Panc1 (cell line): ENCODE measurements at regions not wholly inside any gene's neighbourhood (a gene's known extent, or its start where the extent isn't known, plus 50 kb on each side); places are given as distances from the start of the nearest gene placed in this dataset.

ENCODE experiments used
- ATAC-seq: fragments of 200-7000 bp; cut with Tn5 transposase; 2 replicates; pipeline ENCODE4 v1.9.1; 2020; ENCODE audit warnings: mild to moderate bottlenecking, moderate library complexity
- BruUV-seq: library from RNA; stranded (reverse); fragments of 400-500 nt; replicated peaks from 2 replicates; lab custom pipeline; 2021; lab: Mats Ljungman, UMichigan
- CTCF ChIA-PET: fragments of 300-600 bp; sonication (Branson Sonifier 250); formaldehyde crosslinking; loops from one replicate; lab custom pipeline; 2022; ENCODE audit warnings: antibody characterized with exemption; lab: Charles Lee
- POLR2A ChIA-PET: fragments of 300-600 bp; sonication (Branson Sonifier 250); formaldehyde crosslinking; loops from one replicate; lab custom pipeline; 2022; ENCODE audit warnings: antibody characterized with exemption; lab: Charles Lee
- DNase-seq: peaks from one replicate; pipeline ENCODE4 v3.0.0-alpha.2; 2010; ENCODE audit warnings: low read depth, low spot score
- H3K27ac ChIP-seq: 2 replicates; pipeline ENCODE4 v1.5.1; 2011; ENCODE audit warnings: mild to moderate bottlenecking, low read length, inconsistent platforms
- H3K27me3 ChIP-seq: fragments of 200-500 bp; sonication (Bioruptor generic); 2 replicates; pipeline ENCODE4 v1.6.0; 2014; ENCODE audit warnings: low read length, inconsistent platforms; ENCODE audit not compliant: control insufficient read depth, insufficient read depth
- H3K36me3 ChIP-seq: fragments of 200-500 bp; sonication (Bioruptor generic); 2 replicates; pipeline ENCODE4 v1.5.1; 2014; ENCODE audit warnings: inconsistent platforms, mild to moderate bottlenecking, low read length, moderate library complexity; ENCODE audit not compliant: control insufficient read depth, insufficient read depth
- H3K4me1 ChIP-seq: 2 replicates; pipeline ENCODE4 v1.5.1; 2011; ENCODE audit warnings: inconsistent platforms, mild to moderate bottlenecking, low read length, moderate library complexity; ENCODE audit not compliant: control insufficient read depth, insufficient read depth
- H3K4me3 ChIP-seq, 2 experiments: 2 replicates each; pipeline ENCODE4 v1.5.1; 2011 to 2012; ENCODE audit warnings: low read depth in 2 of 2, low read length in 2 of 2, mild to moderate bottlenecking in 2 of 2, inconsistent platforms in 1 of 2, moderate library complexity in 1 of 2
- H3K9me3 ChIP-seq: fragments of 200-500 bp; sonication (Bioruptor generic); 2 replicates; pipeline ENCODE4 v1.5.1; 2014; ENCODE audit warnings: low read depth, mild to moderate bottlenecking, inconsistent platforms, low read length, moderate library complexity; ENCODE audit not compliant: control insufficient read depth, insufficient read depth
- POLR2AphosphoS5 ChIP-seq: IDR thresholded peaks from 2 replicates; pipeline ENCODE4 v1.6.1; 2012; ENCODE audit warnings: mild to moderate bottlenecking, low read depth, low read length, moderate library complexity
- SIN3A ChIP-seq: IDR thresholded peaks from 2 replicates; pipeline ENCODE4 v1.6.1; 2012; ENCODE audit warnings: low read depth, mild to moderate bottlenecking, low read length, moderate library complexity, borderline replicate concordance; ENCODE audit not compliant: insufficient read depth
- TCF7L2 ChIP-seq: IDR thresholded peaks from 2 replicates; pipeline ENCODE4 v1.6.1; 2011; ENCODE audit warnings: mild to moderate bottlenecking, low read depth, low read length, inconsistent platforms
- in situ Hi-C: cut with HindIII; loops from 2 replicates; pipeline ENCODE4 v1.10.0; 2016; ENCODE audit warnings: low sequenced_read_pairs, low pct_unique_long_range_greater_than_20kb
- intact Hi-C: fragments of 100-400 bp; cut with micrococcal nuclease; formaldehyde crosslinking; loops from one replicate; pipeline ENCODE4 v1.10.0; 2022; ENCODE audit not compliant: unreplicated experiment
- TF ChIP-seq, protein P1 (sequence below): fragments of 450-650 bp; IDR thresholded peaks from 2 replicates; pipeline ENCODE4 v1.5.1; 2017; ENCODE audit warnings: mild to moderate bottlenecking
- TF ChIP-seq, protein P2 (sequence below), 2 experiments: IDR thresholded peaks; 2 replicates each; pipeline ENCODE4 v1.6.1; 2011 to 2012; ENCODE audit warnings: low read depth in 2 of 2, control low read depth in 1 of 2, low read length in 1 of 2, mild to moderate bottlenecking in 1 of 2, moderate library complexity in 1 of 2; ENCODE audit not compliant: insufficient read depth in 1 of 2

DNA sequence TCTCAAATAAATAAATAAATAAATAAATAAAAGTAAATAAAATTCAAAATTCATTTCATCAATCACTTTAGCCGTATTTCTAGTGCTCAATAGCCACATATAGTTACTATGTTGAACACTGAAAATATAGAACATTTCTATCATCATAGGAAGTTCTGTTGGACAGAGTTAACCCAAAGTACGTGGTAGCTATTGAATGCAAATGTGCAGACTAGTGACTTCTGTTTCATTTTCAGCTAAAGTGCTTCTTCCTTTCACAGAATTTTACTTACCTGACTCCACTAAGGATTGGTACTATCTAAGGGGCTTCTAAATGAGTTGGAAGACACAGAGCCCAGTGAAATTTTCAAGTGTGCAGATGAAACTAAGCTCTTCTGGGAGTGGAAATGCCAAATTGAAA is 1208.3 kb downstream of the MAT2B start:
- Histone ChIP-seq H3K27ac (no peak overlapping the region), H3K4me3 (no peak overlapping the region), H3K9me3 (no peaks in the 10 kb centered on the region), H3K36me3 (no peaks in the 10 kb centered on the region), H3K27me3 (no peaks in the 10 kb centered on the region), H3K4me1 (no peaks in the 10 kb centered on the region)
- ChIA-PET POLR2A (no interaction called here), CTCF (no interaction called here)
- TF ChIP-seq TCF7L2 = no peak
- no peak for TF ChIP-seq POLR2AphosphoS5
- TF ChIP-seq, protein P1, sequence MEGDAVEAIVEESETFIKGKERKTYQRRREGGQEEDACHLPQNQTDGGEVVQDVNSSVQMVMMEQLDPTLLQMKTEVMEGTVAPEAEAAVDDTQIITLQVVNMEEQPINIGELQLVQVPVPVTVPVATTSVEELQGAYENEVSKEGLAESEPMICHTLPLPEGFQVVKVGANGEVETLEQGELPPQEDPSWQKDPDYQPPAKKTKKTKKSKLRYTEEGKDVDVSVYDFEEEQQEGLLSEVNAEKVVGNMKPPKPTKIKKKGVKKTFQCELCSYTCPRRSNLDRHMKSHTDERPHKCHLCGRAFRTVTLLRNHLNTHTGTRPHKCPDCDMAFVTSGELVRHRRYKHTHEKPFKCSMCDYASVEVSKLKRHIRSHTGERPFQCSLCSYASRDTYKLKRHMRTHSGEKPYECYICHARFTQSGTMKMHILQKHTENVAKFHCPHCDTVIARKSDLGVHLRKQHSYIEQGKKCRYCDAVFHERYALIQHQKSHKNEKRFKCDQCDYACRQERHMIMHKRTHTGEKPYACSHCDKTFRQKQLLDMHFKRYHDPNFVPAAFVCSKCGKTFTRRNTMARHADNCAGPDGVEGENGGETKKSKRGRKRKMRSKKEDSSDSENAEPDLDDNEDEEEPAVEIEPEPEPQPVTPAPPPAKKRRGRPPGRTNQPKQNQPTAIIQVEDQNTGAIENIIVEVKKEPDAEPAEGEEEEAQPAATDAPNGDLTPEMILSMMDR = no peak
- TF ChIP-seq, protein P2, sequence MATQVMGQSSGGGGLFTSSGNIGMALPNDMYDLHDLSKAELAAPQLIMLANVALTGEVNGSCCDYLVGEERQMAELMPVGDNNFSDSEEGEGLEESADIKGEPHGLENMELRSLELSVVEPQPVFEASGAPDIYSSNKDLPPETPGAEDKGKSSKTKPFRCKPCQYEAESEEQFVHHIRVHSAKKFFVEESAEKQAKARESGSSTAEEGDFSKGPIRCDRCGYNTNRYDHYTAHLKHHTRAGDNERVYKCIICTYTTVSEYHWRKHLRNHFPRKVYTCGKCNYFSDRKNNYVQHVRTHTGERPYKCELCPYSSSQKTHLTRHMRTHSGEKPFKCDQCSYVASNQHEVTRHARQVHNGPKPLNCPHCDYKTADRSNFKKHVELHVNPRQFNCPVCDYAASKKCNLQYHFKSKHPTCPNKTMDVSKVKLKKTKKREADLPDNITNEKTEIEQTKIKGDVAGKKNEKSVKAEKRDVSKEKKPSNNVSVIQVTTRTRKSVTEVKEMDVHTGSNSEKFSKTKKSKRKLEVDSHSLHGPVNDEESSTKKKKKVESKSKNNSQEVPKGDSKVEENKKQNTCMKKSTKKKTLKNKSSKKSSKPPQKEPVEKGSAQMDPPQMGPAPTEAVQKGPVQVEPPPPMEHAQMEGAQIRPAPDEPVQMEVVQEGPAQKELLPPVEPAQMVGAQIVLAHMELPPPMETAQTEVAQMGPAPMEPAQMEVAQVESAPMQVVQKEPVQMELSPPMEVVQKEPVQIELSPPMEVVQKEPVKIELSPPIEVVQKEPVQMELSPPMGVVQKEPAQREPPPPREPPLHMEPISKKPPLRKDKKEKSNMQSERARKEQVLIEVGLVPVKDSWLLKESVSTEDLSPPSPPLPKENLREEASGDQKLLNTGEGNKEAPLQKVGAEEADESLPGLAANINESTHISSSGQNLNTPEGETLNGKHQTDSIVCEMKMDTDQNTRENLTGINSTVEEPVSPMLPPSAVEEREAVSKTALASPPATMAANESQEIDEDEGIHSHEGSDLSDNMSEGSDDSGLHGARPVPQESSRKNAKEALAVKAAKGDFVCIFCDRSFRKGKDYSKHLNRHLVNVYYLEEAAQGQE (IDR thresholded peaks at IDR 0.05; ENCODE audit: insufficient read depth in 1 of 2, low read depth in 2 of 2, low read length in 1 of 2) = no peak
- TF ChIP-seq SIN3A = no peak
- intact Hi-C loops (no loop called here), in situ Hi-C loops (no loop called here)
- BruUV-seq = no TSS peak
- no peak for ATAC-seq
- no peak for DNase-seq

DNA sequence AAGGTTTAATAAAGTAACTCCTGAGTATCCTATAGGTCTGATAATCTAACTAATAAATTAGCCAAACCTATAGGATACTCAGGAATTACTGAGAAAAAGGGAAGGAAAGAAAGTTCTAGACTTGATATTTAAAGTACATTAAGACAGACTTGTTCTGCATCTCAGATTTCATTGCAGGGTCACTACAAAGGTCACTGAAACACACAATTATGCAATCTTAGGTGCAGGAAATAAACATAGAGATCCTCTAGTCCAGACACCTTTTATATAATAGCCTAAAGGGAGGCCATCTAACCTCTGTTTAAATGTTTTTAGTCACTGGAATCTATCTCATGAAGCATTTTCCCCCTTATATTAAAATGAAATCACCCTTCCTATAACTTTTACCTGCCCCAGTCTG is 1215.7 kb downstream of the MAT2B start:
- no peaks in the 10 kb centered on the region for H3K4me1 ChIP-seq
- in situ Hi-C loops (no loop called here), intact Hi-C loops (no loop called here)
- TF ChIP-seq, protein P1 = no peak
- TF ChIP-seq POLR2AphosphoS5 = no peak
- no peak for TF ChIP-seq SIN3A
- no peaks in the 10 kb centered on the region for H3K36me3 ChIP-seq
- no TSS peak for BruUV-seq
- DNase-seq (no peak), ATAC-seq (no peak)
- POLR2A ChIA-PET = no interaction called here
- no peaks in the 10 kb centered on the region for H3K9me3 ChIP-seq
- H3K27ac ChIP-seq = no peak overlapping the region
- no peaks in the 10 kb centered on the region for H3K27me3 ChIP-seq
- CTCF ChIA-PET = no interaction called here
- no peak overlapping the region for H3K4me3 ChIP-seq
